ENCODE measurements at regions not wholly inside any gene's neighbourhood (a gene's known extent, or its start where the extent isn't known, plus 50 kb on each side); places are given as distances from the start of the nearest gene placed in this dataset.

GRCh38 chrX:9352243-9352642 lies 112.6 kb upstream of the TBL1X start:
- TF ChIP-seq, protein P1, sequence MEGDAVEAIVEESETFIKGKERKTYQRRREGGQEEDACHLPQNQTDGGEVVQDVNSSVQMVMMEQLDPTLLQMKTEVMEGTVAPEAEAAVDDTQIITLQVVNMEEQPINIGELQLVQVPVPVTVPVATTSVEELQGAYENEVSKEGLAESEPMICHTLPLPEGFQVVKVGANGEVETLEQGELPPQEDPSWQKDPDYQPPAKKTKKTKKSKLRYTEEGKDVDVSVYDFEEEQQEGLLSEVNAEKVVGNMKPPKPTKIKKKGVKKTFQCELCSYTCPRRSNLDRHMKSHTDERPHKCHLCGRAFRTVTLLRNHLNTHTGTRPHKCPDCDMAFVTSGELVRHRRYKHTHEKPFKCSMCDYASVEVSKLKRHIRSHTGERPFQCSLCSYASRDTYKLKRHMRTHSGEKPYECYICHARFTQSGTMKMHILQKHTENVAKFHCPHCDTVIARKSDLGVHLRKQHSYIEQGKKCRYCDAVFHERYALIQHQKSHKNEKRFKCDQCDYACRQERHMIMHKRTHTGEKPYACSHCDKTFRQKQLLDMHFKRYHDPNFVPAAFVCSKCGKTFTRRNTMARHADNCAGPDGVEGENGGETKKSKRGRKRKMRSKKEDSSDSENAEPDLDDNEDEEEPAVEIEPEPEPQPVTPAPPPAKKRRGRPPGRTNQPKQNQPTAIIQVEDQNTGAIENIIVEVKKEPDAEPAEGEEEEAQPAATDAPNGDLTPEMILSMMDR (IDR thresholded peaks at IDR 0.05; ENCODE audit: low read depth, low read length), result no peak
- no peak for TF ChIP-seq EZH2phosphoT487 (IDR thresholded peaks at IDR 0.05; ENCODE audit: low read depth)
